Calu3 (cell line): ENCODE measurements at regions not wholly inside any gene's neighbourhood (a gene's known extent, or its start where the extent isn't known, plus 50 kb on each side); places are given as distances from the start of the nearest gene placed in this dataset.

Experiments
- BruUV-seq: library from RNA; stranded (reverse); fragments of 400-500 nt; replicated peaks from 2 replicates; lab custom pipeline; 2021; lab: Mats Ljungman, UMichigan
- CTCF ChIA-PET: fragments of 300-600 bp; sonication (Branson Sonifier 250); formaldehyde crosslinking; loops from one replicate; lab custom pipeline; 2022; ENCODE audit warnings: antibody characterized with exemption; lab: Charles Lee
- DNase-seq: peaks from one replicate; pipeline ENCODE4 v3.0.0; 2022
- H3K27ac Mint-ChIP-seq: one replicate; pipeline ENCODE4 v1.8.0; 2022; ENCODE audit warnings: mixed read lengths; ENCODE audit not compliant: unreplicated experiment
- H3K27me3 Mint-ChIP-seq: one replicate; pipeline ENCODE4 v1.8.0; 2022; ENCODE audit warnings: mixed read lengths; ENCODE audit not compliant: unreplicated experiment
- H3K36me3 Mint-ChIP-seq: one replicate; pipeline ENCODE4 v1.8.0; 2022; ENCODE audit warnings: mild to moderate bottlenecking, moderate library complexity, mixed read lengths; ENCODE audit not compliant: insufficient read depth, unreplicated experiment
- H3K4me1 Mint-ChIP-seq: one replicate; pipeline ENCODE4 v1.8.0; 2022; ENCODE audit warnings: mild to moderate bottlenecking, low read depth, mixed read lengths; ENCODE audit not compliant: unreplicated experiment
- H3K4me3 Mint-ChIP-seq: one replicate; pipeline ENCODE4 v1.8.0; 2022; ENCODE audit warnings: mild to moderate bottlenecking, low read depth, moderate library complexity, mixed read lengths; ENCODE audit not compliant: unreplicated experiment
- H3K9me3 Mint-ChIP-seq: one replicate; pipeline ENCODE4 v1.8.0; 2022; ENCODE audit warnings: low read depth, mixed read lengths; ENCODE audit not compliant: unreplicated experiment
- intact Hi-C: fragments of 100-400 bp; cut with micrococcal nuclease; formaldehyde crosslinking; loops from one replicate; pipeline ENCODE4 v1.10.0; 2022; ENCODE audit not compliant: unreplicated experiment
- TF ChIP-seq, protein P1 (sequence below): fragments of 200-600 bp; IDR thresholded peaks from one replicate; pipeline ENCODE4 v1.8.0; 2022; ENCODE audit warnings: antibody characterized with exemption; ENCODE audit not compliant: unreplicated experiment

DNA sequence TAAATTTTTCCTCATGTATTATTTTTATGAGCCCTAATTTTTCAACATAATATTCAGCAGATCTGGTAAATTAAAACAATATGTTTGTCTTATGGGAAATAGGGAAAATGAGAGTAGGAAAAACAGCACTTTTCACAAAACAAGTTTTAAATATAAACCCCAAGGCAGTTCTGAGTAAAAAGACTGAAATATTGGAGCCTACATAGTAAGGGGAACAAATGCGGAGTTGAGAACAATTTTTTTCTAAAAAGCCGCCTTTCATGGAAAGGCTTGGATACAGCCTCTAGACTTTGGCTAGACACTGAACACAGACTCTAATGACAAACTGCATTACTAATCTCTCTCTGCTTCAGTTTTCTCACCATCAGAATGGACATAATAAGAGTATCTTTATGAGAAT is 174.1 kb downstream of the NOL4 start:
- intact Hi-C loops, result no loop called here

DNA sequence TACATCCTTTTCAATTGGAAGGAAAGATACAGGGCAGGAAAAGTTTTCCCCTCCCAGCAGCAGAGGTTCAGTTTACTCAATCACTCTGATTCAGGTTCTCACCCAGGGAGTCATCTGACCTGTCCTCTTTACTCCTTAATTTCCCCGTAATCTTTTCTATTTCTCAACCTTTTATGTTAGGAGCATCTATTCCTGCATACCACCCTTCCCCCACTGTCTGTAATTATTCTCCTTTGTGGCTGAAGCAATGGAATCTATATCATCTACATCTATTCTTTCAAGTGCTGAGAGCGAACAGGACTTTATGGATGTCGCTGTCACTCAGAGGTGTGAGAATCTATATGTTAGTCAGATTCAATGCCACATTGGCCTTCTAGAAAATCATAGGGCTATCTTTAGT is 175.2 kb downstream of the NOL4 start:
- no TSS peak for BruUV-seq
- Mint-ChIP-seq H3K36me3 (no peaks in the 10 kb centered on the region), H3K9me3 (no peaks in the 10 kb centered on the region), H3K27me3 (no peaks in the 10 kb centered on the region), H3K4me1 (no peaks in the 10 kb centered on the region), H3K4me3 (no peak overlapping the region), H3K27ac (no peak overlapping the region)
- intact Hi-C loops, result no loop called here
- DNase-seq, result no peak
- CTCF ChIA-PET, result no interaction called here
- TF ChIP-seq, protein P1, sequence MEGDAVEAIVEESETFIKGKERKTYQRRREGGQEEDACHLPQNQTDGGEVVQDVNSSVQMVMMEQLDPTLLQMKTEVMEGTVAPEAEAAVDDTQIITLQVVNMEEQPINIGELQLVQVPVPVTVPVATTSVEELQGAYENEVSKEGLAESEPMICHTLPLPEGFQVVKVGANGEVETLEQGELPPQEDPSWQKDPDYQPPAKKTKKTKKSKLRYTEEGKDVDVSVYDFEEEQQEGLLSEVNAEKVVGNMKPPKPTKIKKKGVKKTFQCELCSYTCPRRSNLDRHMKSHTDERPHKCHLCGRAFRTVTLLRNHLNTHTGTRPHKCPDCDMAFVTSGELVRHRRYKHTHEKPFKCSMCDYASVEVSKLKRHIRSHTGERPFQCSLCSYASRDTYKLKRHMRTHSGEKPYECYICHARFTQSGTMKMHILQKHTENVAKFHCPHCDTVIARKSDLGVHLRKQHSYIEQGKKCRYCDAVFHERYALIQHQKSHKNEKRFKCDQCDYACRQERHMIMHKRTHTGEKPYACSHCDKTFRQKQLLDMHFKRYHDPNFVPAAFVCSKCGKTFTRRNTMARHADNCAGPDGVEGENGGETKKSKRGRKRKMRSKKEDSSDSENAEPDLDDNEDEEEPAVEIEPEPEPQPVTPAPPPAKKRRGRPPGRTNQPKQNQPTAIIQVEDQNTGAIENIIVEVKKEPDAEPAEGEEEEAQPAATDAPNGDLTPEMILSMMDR, result no peak

More for the DNA sequence above, 174.1 kb downstream of the NOL4 start:
- H3K27me3 Mint-ChIP-seq, result no peaks in the 10 kb centered on the region
- no peaks in the 10 kb centered on the region for H3K36me3 Mint-ChIP-seq
- TF ChIP-seq, protein P1, result no peak
- H3K4me3 Mint-ChIP-seq, result no peak overlapping the region
- DNase-seq, result no peak
- no TSS peak for BruUV-seq
- CTCF ChIA-PET, result no interaction called here
- no peaks in the 10 kb centered on the region for H3K4me1 Mint-ChIP-seq
- H3K27ac Mint-ChIP-seq, result no peak overlapping the region
- peaks cover 4% of the 10 kb centered on the region for H3K9me3 Mint-ChIP-seq

GRCh38 chr18:34048423-34048822 is 176.3 kb downstream of the NOL4 start:
- TF ChIP-seq, protein P1, result no peak
- intact Hi-C loops, result no loop called here
- Mint-ChIP-seq H3K27ac (no peak overlapping the region), H3K9me3 (no peaks in the 10 kb centered on the region), H3K4me3 (no peak overlapping the region), H3K4me1 (no peaks in the 10 kb centered on the region), H3K36me3 (no peaks in the 10 kb centered on the region), H3K27me3 (no peaks in the 10 kb centered on the region)
- no TSS peak for BruUV-seq
- CTCF ChIA-PET, result no interaction called here
- no peak for DNase-seq

DNA sequence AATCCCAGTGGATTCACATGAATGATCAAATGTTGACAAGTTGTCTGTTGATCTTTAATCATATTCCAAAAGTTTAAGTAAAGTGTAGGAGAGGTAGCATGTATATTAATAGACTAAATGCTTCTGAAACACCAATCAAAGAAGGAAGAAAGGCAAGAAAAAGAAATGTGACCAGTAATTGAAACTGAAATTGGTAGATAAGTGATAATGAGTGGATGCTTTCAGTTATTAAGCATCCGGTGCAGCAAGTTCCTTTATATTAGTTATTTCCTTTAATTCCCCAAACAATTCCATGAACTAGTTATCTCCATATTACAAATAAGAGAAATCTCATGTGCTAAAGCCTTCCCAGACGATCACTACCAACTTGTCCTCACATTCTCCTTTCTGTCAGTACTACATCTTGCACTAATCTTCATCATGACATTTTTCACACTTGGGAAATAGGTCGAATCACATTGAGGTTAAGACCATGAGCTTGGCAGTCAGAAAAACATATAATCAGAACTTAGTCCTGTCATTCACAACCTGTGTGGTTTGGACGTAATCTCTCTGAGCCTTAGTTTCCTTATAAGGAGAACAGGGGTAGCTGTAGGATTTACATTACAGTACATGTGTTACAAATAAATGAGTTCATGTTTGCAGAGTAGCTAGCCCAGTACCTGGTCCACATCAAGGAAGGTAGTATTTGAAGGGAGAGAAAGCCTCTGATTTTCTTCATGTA is 182.1 kb downstream of the NOL4 start:
- CTCF ChIA-PET, result no interaction called here
- Mint-ChIP-seq H3K4me3 (no peak overlapping the region), H3K9me3 (no peaks in the 10 kb centered on the region), H3K4me1 (peaks cover 8% of the 10 kb centered on the region), H3K36me3 (no peaks in the 10 kb centered on the region), H3K27ac (no peak overlapping the region), H3K27me3 (no peaks in the 10 kb centered on the region)
- no peak for DNase-seq
- intact Hi-C loops, result no loop called here
- no TSS peak for BruUV-seq
- TF ChIP-seq, protein P1, result no peak
